ENCODE measurements at regions not wholly inside any gene's neighbourhood (a gene's known extent, or its start where the extent isn't known, plus 50 kb on each side); places are given as distances from the start of the nearest gene placed in this dataset.

DNA sequence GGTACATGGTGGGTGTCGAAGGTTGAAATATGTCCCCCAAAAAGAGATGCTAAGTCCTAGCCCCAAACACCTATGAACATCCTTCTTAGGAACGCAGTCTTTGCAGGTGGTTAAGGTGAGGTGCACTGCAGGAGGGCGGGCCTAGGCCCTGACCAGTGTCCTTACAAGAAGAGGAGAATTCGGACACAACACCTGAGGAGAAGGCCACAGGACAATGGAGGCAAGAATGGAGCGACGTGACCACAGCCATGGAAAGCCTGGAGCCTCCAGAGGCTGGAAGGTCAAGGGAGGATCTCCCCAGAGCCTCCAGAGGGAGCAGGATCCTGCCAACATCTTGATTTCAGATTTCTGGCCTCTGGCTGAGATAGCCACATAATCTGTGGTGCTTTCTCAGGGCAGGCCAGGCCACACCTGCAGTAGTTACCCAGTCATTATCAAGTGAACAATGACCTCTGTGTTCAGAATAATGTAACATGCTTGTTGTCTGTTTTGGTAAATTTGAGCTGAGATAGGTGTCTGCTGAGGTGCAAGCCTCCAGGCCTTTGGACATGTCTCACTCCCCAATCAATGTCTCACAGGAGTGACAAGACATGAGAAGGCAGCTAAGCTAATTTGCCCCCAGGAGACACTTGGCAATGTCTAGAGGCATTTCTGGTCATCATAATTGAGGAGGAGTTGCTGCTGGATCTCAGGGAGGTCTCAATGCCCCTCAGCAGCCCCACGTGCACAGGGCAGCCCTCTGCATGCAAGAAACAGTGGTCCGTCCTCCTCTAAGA, 498.9 kb downstream of the BRD1 start:
- Mint-ChIP-seq H3K36me3 (ENCODE audit: low read depth) (no peaks in the 10 kb centered on the region), H3K4me1 (no peaks in the 10 kb centered on the region), H3K27me3 (no peaks in the 10 kb centered on the region), H3K9me3 (no peaks in the 10 kb centered on the region), H3K4me3 (no peak overlapping the region), H3K27ac (no peak overlapping the region)
- POLR2A ChIA-PET = no interaction called here
- CTCF ChIA-PET = no interaction called here
- no peak for DNase-seq

DNA sequence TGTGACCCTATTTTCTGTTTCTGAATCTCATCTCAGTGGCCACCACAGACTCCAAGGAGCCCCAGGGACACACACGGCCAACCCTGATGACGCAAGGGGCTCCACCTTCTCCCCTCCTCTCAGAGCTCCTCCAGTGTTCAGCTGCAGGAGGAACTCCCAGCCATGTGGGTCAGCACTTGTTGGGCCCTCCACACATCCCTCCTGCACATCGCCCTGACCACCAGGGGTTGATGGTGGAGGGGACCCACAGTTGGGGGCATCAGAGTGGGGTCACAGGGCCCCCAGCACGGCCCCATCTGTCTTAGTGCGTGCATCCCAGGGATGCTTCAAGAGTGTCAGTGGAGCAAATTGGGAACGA, 499.6 kb downstream of the BRD1 start:
- no peaks in the 10 kb centered on the region for H3K27me3 Mint-ChIP-seq
- H3K36me3 Mint-ChIP-seq (ENCODE audit: low read depth) = no peaks in the 10 kb centered on the region
- ChIA-PET POLR2A (no interaction called here), CTCF (interaction anchor here (0.8 kb wide), 1 partner anchor 27 kb away, joined by 3 read pairs; no protein-coding TSS in a partner anchor)
- H3K9me3 Mint-ChIP-seq = no peaks in the 10 kb centered on the region
- no peak overlapping the region for H3K4me3 Mint-ChIP-seq
- H3K4me1 Mint-ChIP-seq = no peaks in the 10 kb centered on the region
- H3K27ac Mint-ChIP-seq = no peak overlapping the region
- no peak for DNase-seq

DNA sequence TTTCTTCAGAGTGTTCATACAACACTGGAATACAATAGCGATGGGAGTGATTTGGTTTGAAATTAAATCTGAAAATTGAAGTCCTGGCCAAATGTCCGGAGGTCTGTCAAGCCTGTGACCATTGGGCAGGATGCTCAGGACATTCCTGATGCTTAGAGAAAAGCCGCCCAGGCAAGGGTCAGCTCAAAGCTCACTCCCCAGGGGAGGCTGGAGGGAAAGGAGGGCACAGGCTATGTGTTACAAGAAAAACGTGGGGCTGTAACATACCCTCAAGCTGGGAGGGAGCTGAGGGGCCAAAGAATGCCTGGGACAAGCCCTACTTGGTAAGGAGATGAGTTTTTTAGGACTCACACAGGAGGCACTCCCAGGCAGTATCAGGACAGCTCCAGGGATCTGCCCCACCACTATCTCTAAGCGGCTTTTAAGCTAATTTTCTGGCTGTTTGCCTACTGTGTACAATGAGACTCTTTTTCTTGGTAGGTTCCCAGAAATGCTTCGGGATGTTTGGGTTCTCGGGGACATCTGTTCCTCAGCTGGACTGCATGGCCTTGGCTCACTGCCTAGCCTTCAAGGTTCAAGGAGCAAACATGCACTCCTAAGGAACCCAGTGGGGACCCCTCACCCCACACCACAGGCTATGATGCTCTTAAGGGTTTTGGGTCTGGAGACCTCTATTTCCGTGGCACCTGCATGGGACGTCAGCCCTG, 500.1 kb downstream of the BRD1 start:
- H3K4me3 Mint-ChIP-seq = no peak overlapping the region
- DNase-seq = no peak
- no peaks in the 10 kb centered on the region for H3K4me1 Mint-ChIP-seq
- ChIA-PET CTCF (interaction anchor here (0.8 kb wide), 1 partner anchor 27 kb away, joined by 3 read pairs; no protein-coding TSS in a partner anchor), POLR2A (no interaction called here)
- H3K27me3 Mint-ChIP-seq = no peaks in the 10 kb centered on the region
- no peaks in the 10 kb centered on the region for H3K9me3 Mint-ChIP-seq
- H3K27ac Mint-ChIP-seq = no peak overlapping the region
- no peaks in the 10 kb centered on the region for H3K36me3 Mint-ChIP-seq (ENCODE audit: low read depth)

DNA sequence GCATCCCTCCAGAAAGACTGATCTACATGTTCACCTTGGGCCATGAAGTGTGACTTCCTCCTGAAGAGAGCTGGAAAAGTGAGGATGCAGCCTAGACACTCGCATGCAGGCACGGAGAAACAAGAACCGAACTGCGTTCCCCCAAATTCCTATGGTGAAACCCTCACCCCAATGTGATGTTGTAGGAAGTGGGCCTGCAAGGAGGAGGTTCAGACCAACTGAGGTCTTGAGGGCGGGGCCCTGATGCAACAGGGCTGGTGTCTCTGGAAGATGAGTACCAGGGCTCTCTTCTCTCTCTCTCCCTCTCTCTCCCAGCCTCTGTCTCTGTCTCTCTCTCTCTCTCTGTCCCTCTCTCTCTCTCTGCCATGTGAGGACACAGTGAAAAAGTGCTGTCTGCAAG, 501.1 kb downstream of the BRD1 start:
- Mint-ChIP-seq H3K27me3 (no peaks in the 10 kb centered on the region), H3K9me3 (no peaks in the 10 kb centered on the region), H3K36me3 (ENCODE audit: low read depth) (no peaks in the 10 kb centered on the region), H3K4me3 (no peak overlapping the region), H3K4me1 (no peaks in the 10 kb centered on the region), H3K27ac (no peak overlapping the region)
- ChIA-PET POLR2A (no interaction called here), CTCF (no interaction called here)
- no peak for DNase-seq

DNA sequence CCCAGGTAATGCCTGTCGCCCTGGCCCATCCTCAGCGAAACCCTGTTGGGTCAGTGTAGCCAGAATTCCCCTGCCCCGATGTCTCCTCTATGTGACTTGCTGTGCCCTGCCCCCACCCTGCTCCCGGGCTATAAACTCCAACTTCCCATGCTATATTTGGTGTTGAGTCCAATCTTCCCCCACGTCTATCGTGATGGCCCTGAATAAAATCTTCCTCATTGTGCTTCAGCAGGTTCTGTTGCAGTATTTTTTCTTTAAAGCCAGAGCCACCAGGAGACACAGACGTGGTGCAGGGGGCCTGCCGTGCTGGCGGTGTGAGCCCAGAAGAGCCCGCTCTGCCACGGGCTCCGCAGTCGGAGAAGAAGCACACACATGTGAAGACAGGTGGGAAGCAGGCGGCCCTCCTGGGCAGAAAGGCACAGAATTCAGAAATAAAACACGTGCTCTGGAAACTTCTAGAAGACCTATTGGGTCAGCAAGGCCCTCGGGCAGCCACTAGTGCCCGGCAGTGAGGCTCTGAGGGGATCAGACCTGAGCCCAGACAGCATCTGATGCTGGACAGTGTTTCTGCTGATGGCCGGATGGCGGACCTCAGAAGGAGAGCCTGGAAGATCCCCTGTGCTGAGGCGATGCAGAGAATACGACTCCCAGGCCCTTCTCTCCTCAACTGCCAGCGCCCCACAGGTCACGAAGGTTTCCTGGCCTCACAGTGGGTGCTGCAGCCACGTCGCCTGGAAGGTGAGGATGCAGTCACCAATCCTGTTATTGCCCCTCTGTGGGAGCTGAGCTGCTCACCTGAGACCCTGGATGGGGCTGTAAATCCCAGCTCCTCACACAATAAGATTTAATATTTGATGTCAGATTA, 501.9 kb downstream of the BRD1 start:
- no peaks in the 10 kb centered on the region for H3K9me3 Mint-ChIP-seq
- H3K27ac Mint-ChIP-seq = no peak overlapping the region
- no peaks in the 10 kb centered on the region for H3K4me1 Mint-ChIP-seq
- no peak overlapping the region for H3K4me3 Mint-ChIP-seq
- DNase-seq = no peak
- POLR2A ChIA-PET = no interaction called here
- CTCF ChIA-PET = no interaction called here
- no peaks in the 10 kb centered on the region for H3K36me3 Mint-ChIP-seq (ENCODE audit: low read depth)
- no peaks in the 10 kb centered on the region for H3K27me3 Mint-ChIP-seq

DNA sequence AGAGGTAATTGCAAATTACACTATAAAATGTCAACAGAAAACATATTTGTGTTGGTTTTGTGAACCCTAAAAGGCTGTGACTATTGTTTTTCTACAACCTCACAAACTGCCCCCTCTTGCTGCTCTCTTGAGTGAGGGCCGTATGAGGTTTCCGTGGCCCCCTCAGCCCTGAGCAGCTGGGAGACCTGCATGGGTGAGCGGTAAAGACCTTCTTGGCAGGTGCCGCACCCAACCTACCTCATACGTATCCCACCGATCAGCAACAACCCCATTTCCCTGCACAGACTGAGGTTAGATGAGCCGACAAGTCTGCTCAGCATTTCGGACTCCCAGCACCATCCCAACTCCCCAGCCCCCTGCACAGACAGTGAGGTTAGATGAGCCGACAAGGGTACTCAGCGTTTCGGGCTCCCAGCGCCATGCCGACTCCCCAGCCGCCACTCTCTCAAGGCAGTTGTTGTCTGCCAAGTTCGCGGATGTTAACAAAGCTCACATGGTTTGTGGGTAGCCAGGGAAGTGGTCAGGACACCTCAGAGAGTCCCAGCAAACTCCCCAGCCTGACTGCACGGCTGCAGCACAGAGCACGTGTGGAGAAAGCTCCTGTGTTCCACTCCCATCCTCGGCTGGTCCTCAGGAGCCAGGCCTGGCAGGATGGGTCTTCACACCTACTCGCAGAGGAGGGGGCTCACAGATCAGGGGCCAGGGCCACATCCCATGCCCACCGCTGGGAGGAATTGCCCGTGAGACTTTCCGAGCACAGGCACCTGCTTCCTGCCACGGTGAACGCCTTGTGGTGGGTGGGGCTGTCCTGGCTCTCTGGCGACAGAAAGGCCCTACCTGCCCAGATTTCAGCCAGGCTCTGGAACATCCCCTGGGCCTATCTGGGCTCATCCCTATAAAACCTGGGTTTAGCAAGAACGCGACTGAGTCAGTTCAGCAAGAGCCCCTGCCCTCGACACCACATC, 502.9 kb downstream of the BRD1 start:
- Mint-ChIP-seq H3K4me3 (no peak overlapping the region), H3K9me3 (no peaks in the 10 kb centered on the region), H3K27ac (no peak overlapping the region), H3K36me3 (ENCODE audit: low read depth) (no peaks in the 10 kb centered on the region), H3K27me3 (peaks cover 5% of the 10 kb centered on the region), H3K4me1 (no peaks in the 10 kb centered on the region)
- no peak for DNase-seq
- ChIA-PET CTCF (no interaction called here), POLR2A (no interaction called here)

DNA sequence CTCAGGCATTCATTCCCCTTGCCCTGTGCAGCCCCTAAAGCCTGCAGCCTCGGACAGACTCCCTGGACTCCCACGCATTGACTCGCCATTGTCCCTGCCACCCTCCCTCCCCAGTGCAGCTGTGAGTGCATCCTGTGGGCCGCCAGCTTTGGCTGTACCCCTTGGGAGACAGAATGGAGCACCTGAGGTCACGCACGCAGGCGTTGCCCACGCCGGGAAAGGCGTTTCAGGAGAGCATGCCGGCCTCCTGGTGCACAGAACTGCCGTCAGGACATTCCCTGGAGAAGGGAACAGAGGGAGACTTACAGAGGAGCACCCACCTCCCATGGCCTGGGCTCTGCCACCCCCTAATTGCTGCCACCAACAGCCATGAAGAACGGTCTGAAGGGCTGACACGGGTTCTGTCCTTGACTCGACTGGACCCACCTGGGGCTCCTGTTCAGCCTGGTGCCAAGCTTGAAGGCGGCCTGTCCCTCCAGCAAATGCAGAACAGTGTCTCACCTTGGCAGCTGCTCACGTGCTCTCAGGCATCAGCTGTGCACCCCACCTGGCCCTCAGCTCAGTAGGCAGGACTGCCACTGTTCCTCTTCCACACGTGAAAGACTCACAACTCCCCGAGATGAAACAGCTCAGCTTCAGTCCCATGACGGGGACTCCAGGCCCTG, 503.8 kb downstream of the BRD1 start:
- ChIA-PET POLR2A (no interaction called here), CTCF (no interaction called here)
- no peaks in the 10 kb centered on the region for H3K4me1 Mint-ChIP-seq
- no peak overlapping the region for H3K4me3 Mint-ChIP-seq
- H3K27me3 Mint-ChIP-seq = peaks cover 14% of the 10 kb centered on the region
- no peak overlapping the region for H3K27ac Mint-ChIP-seq
- DNase-seq = no peak
- H3K9me3 Mint-ChIP-seq = no peaks in the 10 kb centered on the region
- H3K36me3 Mint-ChIP-seq (ENCODE audit: low read depth) = no peaks in the 10 kb centered on the region

DNA sequence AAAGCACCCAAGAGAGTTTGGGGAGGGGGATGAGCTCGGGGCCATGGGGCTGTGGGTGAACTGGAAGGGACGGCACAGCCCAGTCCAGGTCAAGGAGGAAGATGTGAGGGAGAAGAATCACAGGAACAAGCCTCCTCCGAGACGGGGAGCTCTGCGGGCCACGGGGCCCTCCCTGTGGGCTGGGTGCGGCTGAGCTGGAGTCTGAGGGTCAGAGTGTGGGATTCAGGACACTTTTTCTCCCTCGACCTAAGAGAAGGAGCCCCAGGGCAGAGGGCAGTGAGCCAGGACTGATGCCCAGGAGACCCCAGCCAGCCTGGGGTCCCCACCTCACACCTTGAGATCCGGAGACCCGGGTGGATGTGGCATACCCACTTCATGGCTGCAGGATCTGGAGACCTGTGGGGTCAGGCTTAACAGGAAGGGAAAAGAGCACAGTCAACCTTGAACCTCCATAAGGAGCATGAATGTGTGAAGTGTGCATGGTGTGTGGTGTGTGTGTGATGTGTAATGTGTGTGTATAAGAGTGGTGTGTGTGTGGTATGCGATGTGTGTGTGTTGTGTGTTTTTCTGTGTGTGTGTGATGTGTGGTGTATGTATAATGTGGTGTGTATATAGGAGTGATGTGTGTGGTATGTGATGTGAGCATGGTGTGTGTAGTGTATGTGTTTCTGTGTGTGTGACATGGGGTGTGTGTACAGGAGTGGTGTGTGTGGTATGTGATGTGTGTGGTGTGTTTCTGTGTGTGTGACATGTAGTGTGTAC, 504.6 kb downstream of the BRD1 start:
- Mint-ChIP-seq H3K27me3 (peaks cover 20% of the 10 kb centered on the region), H3K4me1 (no peaks in the 10 kb centered on the region), H3K4me3 (no peak overlapping the region), H3K27ac (no peak overlapping the region), H3K36me3 (ENCODE audit: low read depth) (no peaks in the 10 kb centered on the region), H3K9me3 (no peaks in the 10 kb centered on the region)
- ChIA-PET POLR2A (no interaction called here), CTCF (no interaction called here)
- DNase-seq = no peak

DNA sequence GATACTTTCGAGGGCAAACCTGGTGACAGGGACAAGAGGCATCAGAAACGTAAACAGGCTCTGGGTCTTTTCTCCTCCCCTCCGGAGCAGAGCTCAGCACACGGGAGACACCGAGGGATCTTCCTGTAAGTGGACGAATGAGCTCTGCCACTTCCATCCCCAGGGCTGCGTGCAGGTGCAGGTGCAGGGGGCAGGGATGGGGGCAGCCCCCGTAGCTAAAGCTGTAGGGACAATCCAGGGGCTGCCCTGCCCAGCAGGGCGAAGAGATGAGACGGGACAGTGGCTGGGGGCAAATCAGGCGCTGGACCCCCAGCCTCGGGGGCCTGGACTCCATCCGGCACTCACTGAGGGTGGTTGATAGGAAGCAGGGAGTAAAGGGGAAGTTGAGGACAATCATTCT, 505.4 kb downstream of the BRD1 start:
- no peaks in the 10 kb centered on the region for H3K4me1 Mint-ChIP-seq

DNA sequence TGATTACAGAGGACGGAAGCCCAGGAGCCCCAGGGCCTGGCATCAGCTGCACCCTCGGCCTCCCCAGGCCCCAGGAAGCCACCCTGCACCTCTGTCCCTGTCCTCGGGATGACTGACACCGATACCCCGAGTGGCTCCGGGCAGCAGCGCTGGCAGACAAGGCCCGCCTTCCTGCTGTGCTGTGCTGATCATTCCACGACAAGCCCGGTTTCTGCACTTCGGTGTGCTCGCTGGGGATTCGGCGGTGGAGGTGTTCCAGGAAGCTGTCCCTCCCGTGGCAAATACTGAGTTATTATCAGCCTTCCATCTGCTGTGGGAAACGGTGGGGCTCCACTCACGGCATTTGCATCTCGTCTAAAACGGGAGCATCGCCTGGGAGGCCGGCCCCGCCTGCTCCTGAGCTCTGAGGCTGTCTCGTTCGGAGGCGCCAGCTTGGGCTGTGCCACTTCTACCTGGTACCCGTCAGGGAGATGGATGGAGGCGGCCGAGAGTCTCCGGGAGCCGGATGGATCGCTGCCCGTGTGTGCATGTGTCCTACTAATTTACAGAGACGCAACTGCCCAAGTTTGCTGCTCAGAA, 506.1 kb downstream of the BRD1 start:
- POLR2A ChIA-PET = interaction anchor here (0.5 kb wide), 1 partner anchor 74 kb away, joined by 7 read pairs; no protein-coding TSS in a partner anchor
- Mint-ChIP-seq H3K27me3 (peaks cover 26% of the 10 kb centered on the region), H3K36me3 (ENCODE audit: low read depth) (no peaks in the 10 kb centered on the region), H3K4me3 (no peak overlapping the region), H3K4me1 (no peaks in the 10 kb centered on the region), H3K9me3 (no peaks in the 10 kb centered on the region), H3K27ac (no peak overlapping the region)
- DNase-seq = no peak
- CTCF ChIA-PET = no interaction called here

More for the DNA sequence above, 505.4 kb downstream of the BRD1 start:
- Mint-ChIP-seq H3K27me3 (peaks cover 23% of the 10 kb centered on the region), H3K36me3 (ENCODE audit: low read depth) (no peaks in the 10 kb centered on the region), H3K4me3 (no peak overlapping the region), H3K9me3 (no peaks in the 10 kb centered on the region), H3K27ac (no peak overlapping the region)
- POLR2A ChIA-PET = interaction anchor here (0.5 kb wide), 1 partner anchor 74 kb away, joined by 7 read pairs; no protein-coding TSS in a partner anchor
- CTCF ChIA-PET = no interaction called here
- DNase-seq = no peak

DNA sequence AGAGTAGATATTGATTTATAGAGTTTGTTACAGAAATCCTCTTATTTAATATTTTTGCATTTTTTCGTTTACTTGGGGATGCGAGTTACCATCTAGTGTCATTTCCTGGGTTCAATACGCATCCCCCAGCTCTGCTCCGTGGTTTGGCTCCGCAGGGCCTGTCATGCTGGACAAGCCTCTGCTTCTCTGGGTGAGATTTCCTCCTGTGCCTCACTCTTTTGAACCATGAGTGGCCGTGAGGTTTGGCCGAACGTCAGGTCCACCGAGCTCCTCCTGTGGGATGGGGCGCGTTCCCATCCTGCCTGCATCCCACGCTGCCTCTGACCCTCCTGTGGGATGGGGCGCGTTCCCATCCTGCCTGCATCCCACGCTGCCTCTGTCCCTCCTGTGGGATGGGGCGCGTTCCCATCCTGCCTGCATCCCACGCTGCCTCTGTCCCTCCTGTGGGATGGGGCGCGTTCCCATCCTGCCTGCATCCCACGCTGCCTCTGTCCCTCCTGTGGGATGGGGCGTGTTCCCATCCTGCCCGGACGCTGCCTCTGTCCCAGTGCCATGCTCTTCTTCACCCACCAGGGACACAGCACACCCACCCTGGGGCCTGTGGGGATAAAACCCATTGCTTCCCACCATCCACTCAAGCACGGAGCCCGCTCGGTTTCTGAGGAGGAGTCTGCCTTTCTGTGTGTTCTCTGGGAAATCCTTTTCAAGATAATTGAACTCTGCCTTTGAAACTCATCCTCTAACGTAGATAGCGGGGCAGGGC, 506.8 kb downstream of the BRD1 start:
- DNase-seq = no peak
- POLR2A ChIA-PET = no interaction called here

More for the DNA sequence above, 506.8 kb downstream of the BRD1 start:
- no peaks in the 10 kb centered on the region for H3K4me1 Mint-ChIP-seq
- no peak overlapping the region for H3K4me3 Mint-ChIP-seq
- H3K9me3 Mint-ChIP-seq = no peaks in the 10 kb centered on the region
- CTCF ChIA-PET = no interaction called here
- H3K27me3 Mint-ChIP-seq = peaks cover 29% of the 10 kb centered on the region
- H3K27ac Mint-ChIP-seq = no peak overlapping the region
- H3K36me3 Mint-ChIP-seq (ENCODE audit: low read depth) = no peaks in the 10 kb centered on the region

Measured in activated CD4-positive, alpha-beta T cell treated with anti-CD3 and anti-CD28 coated beads, Interleukin-2, amount 10 ng/mL, durations not matched to agents 7 days and 5 days (primary cell).